Liver (tissue), 8 donors: ENCODE measurements at regions not wholly inside any gene's neighbourhood (a gene's known extent, or its start where the extent isn't known, plus 50 kb on each side); places are given as distances from the start of the nearest gene placed in this dataset.

Experiments
- DNase-seq: peaks from one replicate; pipeline ENCODE4 v3.0.0-alpha.2; 2017; ENCODE audit warnings: low spot score
- H3K27ac ChIP-seq, 2 donors: one replicate each; pipeline ENCODE4 v1.7.0; 2013; ENCODE audit warnings: inconsistent platforms in 2 of 2, low read length in 2 of 2, control low read depth in 1 of 2, low read depth in 1 of 2, mild to moderate bottlenecking in 1 of 2
- H3K27me3 ChIP-seq, 4 donors: one replicate each; pipeline versions ENCODE4 v1.6.1 to v1.7.0; 2013; ENCODE audit warnings: low read length in 3 of 4, inconsistent platforms in 1 of 4, mild to moderate bottlenecking in 1 of 4, moderate library complexity in 1 of 4; ENCODE audit not compliant: control insufficient read depth in 4 of 4, insufficient read depth in 4 of 4
- H3K36me3 ChIP-seq, 4 donors: one replicate each; pipeline versions ENCODE4 v1.6.1 to v1.7.0; 2013; ENCODE audit warnings: low read length in 3 of 4, mild to moderate bottlenecking in 3 of 4, low read depth in 1 of 4, moderate library complexity in 1 of 4; ENCODE audit not compliant: control insufficient read depth in 4 of 4, insufficient read depth in 3 of 4
- H3K4me1 ChIP-seq, 4 donors: one replicate each; pipeline versions ENCODE4 v1.6.1 to v1.7.0; 2013; ENCODE audit warnings: low read length in 3 of 4, mild to moderate bottlenecking in 3 of 4, moderate library complexity in 1 of 4; ENCODE audit not compliant: control insufficient read depth in 4 of 4, insufficient read depth in 4 of 4
- H3K4me3 ChIP-seq, 3 donors: one replicate each; pipeline versions ENCODE4 v1.6.1 to v1.7.0; 2013; ENCODE audit warnings: low read length in 3 of 3, control low read depth in 1 of 3, low read depth in 1 of 3, mild to moderate bottlenecking in 1 of 3
- H3K9ac ChIP-seq, 2 donors: one replicate each; pipeline ENCODE4 v1.7.0; 2013; ENCODE audit warnings: low read length in 2 of 2, mild to moderate bottlenecking in 2 of 2, moderate library complexity in 2 of 2, control low read depth in 1 of 2, low read depth in 1 of 2
- H3K9me3 ChIP-seq, 4 donors: one replicate each; pipeline versions ENCODE4 v1.6.1 to v1.7.0; 2013; ENCODE audit warnings: low read length in 3 of 4; ENCODE audit not compliant: control insufficient read depth in 4 of 4
- FOXA1 ChIP-seq: IDR thresholded peaks from 2 replicates; pipeline ENCODE4 v1.6.1; 2016; ENCODE audit warnings: antibody characterized with exemption
- HNF4A ChIP-seq, 2 donors: conservative IDR thresholded peaks; 2 replicates each; pipeline ENCODE4 v1.6.1; 2016; ENCODE audit warnings: antibody characterized with exemption in 2 of 2, mild to moderate bottlenecking in 2 of 2
- HNF4G ChIP-seq: IDR thresholded peaks from 2 replicates; pipeline ENCODE4 v1.6.1; 2016; ENCODE audit warnings: antibody characterized with exemption
- RAD21 ChIP-seq, 2 donors: IDR thresholded peaks; 2 replicates each; pipeline ENCODE4 v1.6.1; 2016; ENCODE audit warnings: antibody characterized with exemption in 2 of 2, mild to moderate bottlenecking in 2 of 2
- whole genome bisulfite sequencing: extraction: QIAGEN DNeasy Blood & Tissue Kit; methylation state at CpG from one replicate; pipeline ENCODE4 v1.1.7; 2013; 5-methylcytosine and 5-hydroxymethylcytosine counted together
- TF ChIP-seq, protein P1 (sequence below): fragments of 150-350 bp; IDR thresholded peaks from 2 replicates; pipeline ENCODE4 v1.5.1; 2017; ENCODE audit warnings: improper control_type of control experiment, low read depth, low read length; ENCODE audit not compliant: missing input control
- TF ChIP-seq, protein P2 (sequence below): IDR thresholded peaks from 2 replicates; pipeline ENCODE4 v1.6.1; 2016; ENCODE audit warnings: antibody characterized with exemption
- TF ChIP-seq, protein P3 (sequence below): IDR thresholded peaks from 2 replicates; pipeline ENCODE4 v1.6.1; 2016; ENCODE audit warnings: antibody characterized with exemption, mild to moderate bottlenecking
- TF ChIP-seq, protein P4 (sequence below): IDR thresholded peaks from 2 replicates; pipeline ENCODE4 v1.6.1; 2016; ENCODE audit warnings: antibody characterized with exemption
- donor health status: healthy.
- donor health status: healthy.
- donor health status: healthy.
- donor health status: healthy.
- donor health status: healthy.

- Histone ChIP-seq H3K27me3 (no peaks in the 10 kb centered on the region), H3K9ac (no peak overlapping the region), H3K36me3 (no peaks in the 10 kb centered on the region), H3K4me1 (no peaks in the 10 kb centered on the region), H3K4me3 (no peak overlapping the region), H3K27ac (no peak overlapping the region), H3K9me3 (peaks cover 0 to 4% (median 0%) of the 10 kb centered on the region in 4 donors)
- 84% methylated on average over 16 of the region's 16 CpGs for WGBS
- DNase-seq = no peak
- TF ChIP-seq RAD21 (IDR thresholded peaks at IDR 0.05) = no peak
- TF ChIP-seq, protein P1, sequence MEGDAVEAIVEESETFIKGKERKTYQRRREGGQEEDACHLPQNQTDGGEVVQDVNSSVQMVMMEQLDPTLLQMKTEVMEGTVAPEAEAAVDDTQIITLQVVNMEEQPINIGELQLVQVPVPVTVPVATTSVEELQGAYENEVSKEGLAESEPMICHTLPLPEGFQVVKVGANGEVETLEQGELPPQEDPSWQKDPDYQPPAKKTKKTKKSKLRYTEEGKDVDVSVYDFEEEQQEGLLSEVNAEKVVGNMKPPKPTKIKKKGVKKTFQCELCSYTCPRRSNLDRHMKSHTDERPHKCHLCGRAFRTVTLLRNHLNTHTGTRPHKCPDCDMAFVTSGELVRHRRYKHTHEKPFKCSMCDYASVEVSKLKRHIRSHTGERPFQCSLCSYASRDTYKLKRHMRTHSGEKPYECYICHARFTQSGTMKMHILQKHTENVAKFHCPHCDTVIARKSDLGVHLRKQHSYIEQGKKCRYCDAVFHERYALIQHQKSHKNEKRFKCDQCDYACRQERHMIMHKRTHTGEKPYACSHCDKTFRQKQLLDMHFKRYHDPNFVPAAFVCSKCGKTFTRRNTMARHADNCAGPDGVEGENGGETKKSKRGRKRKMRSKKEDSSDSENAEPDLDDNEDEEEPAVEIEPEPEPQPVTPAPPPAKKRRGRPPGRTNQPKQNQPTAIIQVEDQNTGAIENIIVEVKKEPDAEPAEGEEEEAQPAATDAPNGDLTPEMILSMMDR = no peak
- no peak for TF ChIP-seq HNF4A (conservative IDR thresholded peaks at IDR 0.05)
- TF ChIP-seq, protein P2, sequence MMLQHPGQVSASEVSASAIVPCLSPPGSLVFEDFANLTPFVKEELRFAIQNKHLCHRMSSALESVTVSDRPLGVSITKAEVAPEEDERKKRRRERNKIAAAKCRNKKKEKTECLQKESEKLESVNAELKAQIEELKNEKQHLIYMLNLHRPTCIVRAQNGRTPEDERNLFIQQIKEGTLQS = no peak
- no peak for TF ChIP-seq HNF4G
- TF ChIP-seq, protein P3, sequence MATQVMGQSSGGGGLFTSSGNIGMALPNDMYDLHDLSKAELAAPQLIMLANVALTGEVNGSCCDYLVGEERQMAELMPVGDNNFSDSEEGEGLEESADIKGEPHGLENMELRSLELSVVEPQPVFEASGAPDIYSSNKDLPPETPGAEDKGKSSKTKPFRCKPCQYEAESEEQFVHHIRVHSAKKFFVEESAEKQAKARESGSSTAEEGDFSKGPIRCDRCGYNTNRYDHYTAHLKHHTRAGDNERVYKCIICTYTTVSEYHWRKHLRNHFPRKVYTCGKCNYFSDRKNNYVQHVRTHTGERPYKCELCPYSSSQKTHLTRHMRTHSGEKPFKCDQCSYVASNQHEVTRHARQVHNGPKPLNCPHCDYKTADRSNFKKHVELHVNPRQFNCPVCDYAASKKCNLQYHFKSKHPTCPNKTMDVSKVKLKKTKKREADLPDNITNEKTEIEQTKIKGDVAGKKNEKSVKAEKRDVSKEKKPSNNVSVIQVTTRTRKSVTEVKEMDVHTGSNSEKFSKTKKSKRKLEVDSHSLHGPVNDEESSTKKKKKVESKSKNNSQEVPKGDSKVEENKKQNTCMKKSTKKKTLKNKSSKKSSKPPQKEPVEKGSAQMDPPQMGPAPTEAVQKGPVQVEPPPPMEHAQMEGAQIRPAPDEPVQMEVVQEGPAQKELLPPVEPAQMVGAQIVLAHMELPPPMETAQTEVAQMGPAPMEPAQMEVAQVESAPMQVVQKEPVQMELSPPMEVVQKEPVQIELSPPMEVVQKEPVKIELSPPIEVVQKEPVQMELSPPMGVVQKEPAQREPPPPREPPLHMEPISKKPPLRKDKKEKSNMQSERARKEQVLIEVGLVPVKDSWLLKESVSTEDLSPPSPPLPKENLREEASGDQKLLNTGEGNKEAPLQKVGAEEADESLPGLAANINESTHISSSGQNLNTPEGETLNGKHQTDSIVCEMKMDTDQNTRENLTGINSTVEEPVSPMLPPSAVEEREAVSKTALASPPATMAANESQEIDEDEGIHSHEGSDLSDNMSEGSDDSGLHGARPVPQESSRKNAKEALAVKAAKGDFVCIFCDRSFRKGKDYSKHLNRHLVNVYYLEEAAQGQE = no peak
- TF ChIP-seq, protein P4, sequence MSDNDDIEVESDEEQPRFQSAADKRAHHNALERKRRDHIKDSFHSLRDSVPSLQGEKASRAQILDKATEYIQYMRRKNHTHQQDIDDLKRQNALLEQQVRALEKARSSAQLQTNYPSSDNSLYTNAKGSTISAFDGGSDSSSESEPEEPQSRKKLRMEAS = no peak
These were observed 59.7 kb upstream of the CD34 start for GRCh38 chr1:207970329-207971233.

- no peak overlapping the region for H3K4me3 ChIP-seq
- no peak for TF ChIP-seq HNF4G
- no peak for TF ChIP-seq RAD21 (IDR thresholded peaks at IDR 0.05)
- TF ChIP-seq, protein P4 = no peak
- TF ChIP-seq, protein P1 = no peak
- TF ChIP-seq FOXA1 = no peak
- WGBS = over 99% methylated on average over 2 of the region's 2 CpGs
- H3K36me3 ChIP-seq = no peaks in the 10 kb centered on the region
- H3K4me1 ChIP-seq = peaks cover 0 to 2% (median under 1%) of the 10 kb centered on the region in 4 donors
- no peak for DNase-seq
- H3K9me3 ChIP-seq = peaks cover 0 to 4% (median 0%) of the 10 kb centered on the region in 4 donors
- no peaks in the 10 kb centered on the region for H3K27me3 ChIP-seq
- no peak overlapping the region for H3K27ac ChIP-seq
- no peak overlapping the region for H3K9ac ChIP-seq
These were observed 58.6 kb upstream of the CD34 start for GRCh38 chr1:207969528-207969927.
